ENCODE measurements at regions not wholly inside any gene's neighbourhood (a gene's known extent, or its start where the extent isn't known, plus 50 kb on each side); places are given as distances from the start of the nearest gene placed in this dataset.

GRCh38 chr3:154616298-154616697 is 186.3 kb upstream of the GPR149 start:
- TF ChIP-seq CTCF (IDR thresholded peaks at IDR 0.05) = no peak
- Mint-ChIP-seq H3K36me3 (ENCODE audit: unreplicated experiment) (no peaks in the 10 kb centered on the region), H3K4me3 (ENCODE audit: unreplicated experiment) (no peak overlapping the region), H3K27me3 (ENCODE audit: unreplicated experiment) (no peaks in the 10 kb centered on the region), H3K27ac (ENCODE audit: unreplicated experiment) (no peak overlapping the region), H3K9me3 (ENCODE audit: unreplicated experiment) (peaks cover 6% of the 10 kb centered on the region), H3K4me1 (ENCODE audit: unreplicated experiment) (no peaks in the 10 kb centered on the region)
- no peak for DNase-seq (ENCODE audit: extremely low spot score, unreplicated experiment)

DNA sequence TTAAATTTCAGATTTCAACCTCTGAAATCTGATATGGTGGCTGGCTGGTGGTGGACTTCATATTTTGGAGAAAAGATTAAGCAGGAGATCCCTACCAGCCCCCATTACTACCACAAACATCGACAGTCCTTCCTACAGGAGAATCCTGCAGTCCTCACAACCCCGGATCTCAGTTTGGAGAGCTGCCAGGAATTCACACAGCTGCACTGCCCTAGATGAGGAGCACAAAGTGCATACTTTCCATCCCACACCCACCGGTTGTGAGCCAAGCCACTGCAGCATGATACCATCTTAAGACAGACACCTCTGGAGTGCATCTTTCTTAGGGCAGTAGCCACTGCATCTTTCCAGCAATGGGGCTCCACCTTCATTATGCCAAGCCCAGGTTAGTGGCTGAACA is 185.5 kb upstream of the GPR149 start:
- DNase-seq (ENCODE audit: extremely low spot score, unreplicated experiment) = no peak
- Mint-ChIP-seq H3K4me3 (ENCODE audit: unreplicated experiment) (no peak overlapping the region), H3K36me3 (ENCODE audit: unreplicated experiment) (no peaks in the 10 kb centered on the region), H3K27ac (ENCODE audit: unreplicated experiment) (no peak overlapping the region), H3K27me3 (ENCODE audit: unreplicated experiment) (no peaks in the 10 kb centered on the region), H3K9me3 (ENCODE audit: unreplicated experiment) (peaks cover 6% of the 10 kb centered on the region), H3K4me1 (ENCODE audit: unreplicated experiment) (no peaks in the 10 kb centered on the region)
- TF ChIP-seq CTCF (IDR thresholded peaks at IDR 0.05) = no peak

- no peak overlapping the region for H3K27ac Mint-ChIP-seq (ENCODE audit: unreplicated experiment)
- H3K4me3 Mint-ChIP-seq (ENCODE audit: unreplicated experiment) = no peak overlapping the region
- H3K36me3 Mint-ChIP-seq (ENCODE audit: unreplicated experiment) = no peaks in the 10 kb centered on the region
- peaks cover 6% of the 10 kb centered on the region for H3K9me3 Mint-ChIP-seq (ENCODE audit: unreplicated experiment)
- H3K27me3 Mint-ChIP-seq (ENCODE audit: unreplicated experiment) = no peaks in the 10 kb centered on the region
- no peak for TF ChIP-seq CTCF (IDR thresholded peaks at IDR 0.05)
- no peaks in the 10 kb centered on the region for H3K4me1 Mint-ChIP-seq (ENCODE audit: unreplicated experiment)
- DNase-seq (ENCODE audit: extremely low spot score, unreplicated experiment) = no peak
These were observed 184.6 kb upstream of the GPR149 start for GRCh38 chr3:154614601-154615000.

DNA sequence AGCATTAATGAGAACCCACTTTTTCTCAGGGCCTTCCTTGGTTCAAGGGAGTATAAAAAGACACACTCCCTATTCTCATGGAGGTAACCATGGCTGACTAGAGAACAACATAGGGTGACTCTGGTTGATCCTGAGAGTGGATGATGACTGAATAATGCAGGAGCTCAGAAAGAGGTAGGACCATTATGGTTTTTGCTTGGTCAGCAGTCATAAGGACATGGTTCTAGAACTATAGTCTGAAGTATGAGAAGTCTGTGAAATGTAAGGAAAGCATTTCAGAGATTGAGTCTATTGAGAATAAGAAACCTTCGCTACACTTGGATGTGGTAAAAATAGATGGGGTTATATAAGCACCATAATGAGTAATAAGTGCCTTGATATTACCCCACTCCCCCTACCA is 184.1 kb upstream of the GPR149 start:
- Mint-ChIP-seq H3K36me3 (ENCODE audit: unreplicated experiment) (no peaks in the 10 kb centered on the region), H3K4me1 (ENCODE audit: unreplicated experiment) (no peaks in the 10 kb centered on the region), H3K27me3 (ENCODE audit: unreplicated experiment) (no peaks in the 10 kb centered on the region), H3K4me3 (ENCODE audit: unreplicated experiment) (no peak overlapping the region), H3K9me3 (ENCODE audit: unreplicated experiment) (peaks cover 6% of the 10 kb centered on the region), H3K27ac (ENCODE audit: unreplicated experiment) (no peak overlapping the region)
- DNase-seq (ENCODE audit: extremely low spot score, unreplicated experiment) = no peak
- TF ChIP-seq CTCF (IDR thresholded peaks at IDR 0.05) = no peak

- Mint-ChIP-seq H3K36me3 (ENCODE audit: unreplicated experiment) (no peaks in the 10 kb centered on the region), H3K9me3 (ENCODE audit: unreplicated experiment) (no peaks in the 10 kb centered on the region), H3K27me3 (ENCODE audit: unreplicated experiment) (no peaks in the 10 kb centered on the region), H3K4me1 (ENCODE audit: unreplicated experiment) (no peaks in the 10 kb centered on the region), H3K4me3 (ENCODE audit: unreplicated experiment) (no peak overlapping the region), H3K27ac (ENCODE audit: unreplicated experiment) (no peak overlapping the region)
- no peak for DNase-seq (ENCODE audit: extremely low spot score, unreplicated experiment)
- TF ChIP-seq CTCF (IDR thresholded peaks at IDR 0.05) = no peak
These were observed 172.3 kb upstream of the GPR149 start for GRCh38 chr3:154602241-154602640.
